A673 (cell line): ENCODE measurements at regions not wholly inside any gene's neighbourhood (a gene's known extent, or its start where the extent isn't known, plus 50 kb on each side); places are given as distances from the start of the nearest gene placed in this dataset.

Experiments
- EZH2 ChIP-seq: fragments of 200-600 bp; sonication (generic); IDR thresholded peaks from 2 replicates; pipeline ENCODE4 v1.6.1; 2017; ENCODE audit warnings: borderline replicate concordance, low read depth, mild to moderate bottlenecking, mixed read lengths, antibody characterized with exemption, low read length; ENCODE audit not compliant: poor library complexity, severe bottlenecking
- TF ChIP-seq, protein P1 (sequence below): fragments of 300-800, 200-600 bp; sonication (generic); conservative IDR thresholded peaks from 2 replicates; pipeline ENCODE4 v1.5.1; 2017; ENCODE audit warnings: low read depth, mild to moderate bottlenecking, antibody characterized with exemption, low read length, moderate library complexity, mixed read lengths

GRCh38 chr5:110361471-110361870, 365.0 kb downstream of the TMEM232 start:
- TF ChIP-seq, protein P1, sequence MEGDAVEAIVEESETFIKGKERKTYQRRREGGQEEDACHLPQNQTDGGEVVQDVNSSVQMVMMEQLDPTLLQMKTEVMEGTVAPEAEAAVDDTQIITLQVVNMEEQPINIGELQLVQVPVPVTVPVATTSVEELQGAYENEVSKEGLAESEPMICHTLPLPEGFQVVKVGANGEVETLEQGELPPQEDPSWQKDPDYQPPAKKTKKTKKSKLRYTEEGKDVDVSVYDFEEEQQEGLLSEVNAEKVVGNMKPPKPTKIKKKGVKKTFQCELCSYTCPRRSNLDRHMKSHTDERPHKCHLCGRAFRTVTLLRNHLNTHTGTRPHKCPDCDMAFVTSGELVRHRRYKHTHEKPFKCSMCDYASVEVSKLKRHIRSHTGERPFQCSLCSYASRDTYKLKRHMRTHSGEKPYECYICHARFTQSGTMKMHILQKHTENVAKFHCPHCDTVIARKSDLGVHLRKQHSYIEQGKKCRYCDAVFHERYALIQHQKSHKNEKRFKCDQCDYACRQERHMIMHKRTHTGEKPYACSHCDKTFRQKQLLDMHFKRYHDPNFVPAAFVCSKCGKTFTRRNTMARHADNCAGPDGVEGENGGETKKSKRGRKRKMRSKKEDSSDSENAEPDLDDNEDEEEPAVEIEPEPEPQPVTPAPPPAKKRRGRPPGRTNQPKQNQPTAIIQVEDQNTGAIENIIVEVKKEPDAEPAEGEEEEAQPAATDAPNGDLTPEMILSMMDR = no peak
- TF ChIP-seq EZH2 = no peak
